Spleen (tissue), 7 donors: ENCODE measurements at regions not wholly inside any gene's neighbourhood (a gene's known extent, or its start where the extent isn't known, plus 50 kb on each side); places are given as distances from the start of the nearest gene placed in this dataset.

Source experiments
- POLR2A ChIP-seq, 3 donors: fragments of 450-650 bp; IDR thresholded peaks; one replicate each; pipeline ENCODE4 v1.5.1; 2017; ENCODE audit warnings: antibody characterized with exemption in 3 of 3, mild to moderate bottlenecking in 1 of 3
- POLR2AphosphoS5 ChIP-seq, 3 donors: sonication (generic); formaldehyde crosslinking; IDR thresholded peaks; one replicate each; pipeline ENCODE4 v1.5.1; 2017; ENCODE audit warnings: antibody characterized with exemption in 3 of 3
- TF ChIP-seq, protein P1 (sequence below), 11 experiments: fragments of 200-600 bp in 7 of 11; fragments of 450-650 bp in 4 of 11; sonication (generic) in 4 of 11; IDR thresholded peaks in 8 of 11; conservative IDR thresholded peaks in 3 of 11; 1 replicate in 7 of 11; 2 replicates in 4 of 11; pipeline versions ENCODE4 v1.4.0 to v1.8.0; 2016 to 2021; ENCODE audit warnings: antibody characterized with exemption in 11 of 11, inconsistent platforms in 4 of 11, mild to moderate bottlenecking in 1 of 11
- donor health status: DM: no; HTN: no; CAD: no; lungs with moderate emphysema.
- donor health status: DM: no; HTN: no; CAD: no.
- donor health status: DM: no; HTN: no; CAD: no.

DNA sequence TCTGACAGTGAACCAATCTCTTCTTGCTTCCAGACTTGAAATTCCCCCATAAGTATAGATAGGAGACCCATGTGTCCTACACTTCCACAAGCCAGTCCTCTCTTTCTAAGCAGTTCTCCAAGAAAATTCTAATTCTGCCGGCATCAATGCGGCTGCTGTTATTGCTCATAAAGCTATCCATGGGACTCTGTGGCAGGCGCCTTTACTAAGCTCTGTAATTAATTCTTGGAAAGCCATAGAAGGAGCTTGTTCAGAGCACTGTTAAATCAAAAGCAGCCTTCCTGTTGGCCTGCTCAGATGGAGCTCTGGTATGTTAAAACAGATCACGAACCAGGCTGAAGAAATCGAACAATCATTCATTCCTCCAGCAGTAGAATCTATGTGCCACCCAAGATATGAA, 244.3 kb upstream of the NFE2L3 start:
- TF ChIP-seq POLR2AphosphoS5 (IDR thresholded peaks at IDR 0.05), result no peak
- no peak for TF ChIP-seq POLR2A (IDR thresholded peaks at IDR 0.05)
- TF ChIP-seq, protein P1, sequence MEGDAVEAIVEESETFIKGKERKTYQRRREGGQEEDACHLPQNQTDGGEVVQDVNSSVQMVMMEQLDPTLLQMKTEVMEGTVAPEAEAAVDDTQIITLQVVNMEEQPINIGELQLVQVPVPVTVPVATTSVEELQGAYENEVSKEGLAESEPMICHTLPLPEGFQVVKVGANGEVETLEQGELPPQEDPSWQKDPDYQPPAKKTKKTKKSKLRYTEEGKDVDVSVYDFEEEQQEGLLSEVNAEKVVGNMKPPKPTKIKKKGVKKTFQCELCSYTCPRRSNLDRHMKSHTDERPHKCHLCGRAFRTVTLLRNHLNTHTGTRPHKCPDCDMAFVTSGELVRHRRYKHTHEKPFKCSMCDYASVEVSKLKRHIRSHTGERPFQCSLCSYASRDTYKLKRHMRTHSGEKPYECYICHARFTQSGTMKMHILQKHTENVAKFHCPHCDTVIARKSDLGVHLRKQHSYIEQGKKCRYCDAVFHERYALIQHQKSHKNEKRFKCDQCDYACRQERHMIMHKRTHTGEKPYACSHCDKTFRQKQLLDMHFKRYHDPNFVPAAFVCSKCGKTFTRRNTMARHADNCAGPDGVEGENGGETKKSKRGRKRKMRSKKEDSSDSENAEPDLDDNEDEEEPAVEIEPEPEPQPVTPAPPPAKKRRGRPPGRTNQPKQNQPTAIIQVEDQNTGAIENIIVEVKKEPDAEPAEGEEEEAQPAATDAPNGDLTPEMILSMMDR (IDR thresholded peaks at IDR 0.05 in 8 of 11, conservative IDR thresholded peaks at IDR 0.05 in 3 of 11), result no peak
